Breast epithelium (tissue), 4 donors: ENCODE measurements at regions not wholly inside any gene's neighbourhood (a gene's known extent, or its start where the extent isn't known, plus 50 kb on each side); places are given as distances from the start of the nearest gene placed in this dataset.

Experiments used
- DNase-seq, 2 donors: peaks; one replicate each; pipeline ENCODE4 v3.0.0-alpha.2; 2019; ENCODE audit warnings: low spot score in 2 of 2
- H3K27ac ChIP-seq, 2 donors: fragments of 200-600 bp; sonication (generic) in 1 of 2; one replicate each; pipeline ENCODE4 v1.5.1; 2016 to 2019; ENCODE audit warnings: mild to moderate bottlenecking in 1 of 2
- H3K27me3 ChIP-seq, 2 donors: fragments of 200-600 bp; sonication (generic) in 1 of 2; one replicate each; pipeline versions ENCODE4 v1.5.1 to v1.6.0; 2017 to 2019; ENCODE audit warnings: control low read depth in 1 of 2, mild to moderate bottlenecking in 1 of 2
- H3K36me3 ChIP-seq: fragments of 200-600 bp; one replicate; pipeline ENCODE4 v1.5.1; 2019
- H3K4me1 ChIP-seq, 2 donors: fragments of 200-600 bp; sonication (generic); one replicate each; pipeline ENCODE4 v1.5.1; 2016 to 2019; ENCODE audit warnings: control low read depth in 1 of 2
- H3K4me3 ChIP-seq, 3 donors: fragments of 200-600 bp; sonication (generic); 1 replicate in 2 of 3; 2 replicates in 1 of 3; pipeline ENCODE4 v1.5.1; 2016 to 2019; ENCODE audit warnings: mild to moderate bottlenecking in 3 of 3, moderate library complexity in 2 of 3
- H3K9me3 ChIP-seq, 2 donors: fragments of 200-600 bp; sonication (generic) in 1 of 2; one replicate each; pipeline ENCODE4 v1.5.1; 2016 to 2019; ENCODE audit warnings: control low read depth in 1 of 2
- POLR2A ChIP-seq: fragments of 450-650 bp; IDR thresholded peaks from one replicate; pipeline ENCODE4 v1.6.1; 2016; ENCODE audit warnings: antibody characterized with exemption, mild to moderate bottlenecking, moderate library complexity
- POLR2AphosphoS5 ChIP-seq, 3 donors: sonication (generic); formaldehyde crosslinking; IDR thresholded peaks; one replicate each; pipeline ENCODE4 v1.6.1; 2017; ENCODE audit warnings: antibody characterized with exemption in 3 of 3
- intact Hi-C: fragments of 100-400 bp; cut with DNase I; formaldehyde crosslinking; loops from one replicate; pipeline ENCODE4 v1.15.1; 2023; ENCODE audit warnings: low total_unique reads
- TF ChIP-seq, protein P1 (sequence below), 3 donors: fragments of 450-650 bp; IDR thresholded peaks; one replicate each; pipeline ENCODE4 v1.5.1; 2016 to 2017; ENCODE audit warnings: antibody characterized with exemption in 3 of 3, mild to moderate bottlenecking in 3 of 3, moderate library complexity in 3 of 3

DNA sequence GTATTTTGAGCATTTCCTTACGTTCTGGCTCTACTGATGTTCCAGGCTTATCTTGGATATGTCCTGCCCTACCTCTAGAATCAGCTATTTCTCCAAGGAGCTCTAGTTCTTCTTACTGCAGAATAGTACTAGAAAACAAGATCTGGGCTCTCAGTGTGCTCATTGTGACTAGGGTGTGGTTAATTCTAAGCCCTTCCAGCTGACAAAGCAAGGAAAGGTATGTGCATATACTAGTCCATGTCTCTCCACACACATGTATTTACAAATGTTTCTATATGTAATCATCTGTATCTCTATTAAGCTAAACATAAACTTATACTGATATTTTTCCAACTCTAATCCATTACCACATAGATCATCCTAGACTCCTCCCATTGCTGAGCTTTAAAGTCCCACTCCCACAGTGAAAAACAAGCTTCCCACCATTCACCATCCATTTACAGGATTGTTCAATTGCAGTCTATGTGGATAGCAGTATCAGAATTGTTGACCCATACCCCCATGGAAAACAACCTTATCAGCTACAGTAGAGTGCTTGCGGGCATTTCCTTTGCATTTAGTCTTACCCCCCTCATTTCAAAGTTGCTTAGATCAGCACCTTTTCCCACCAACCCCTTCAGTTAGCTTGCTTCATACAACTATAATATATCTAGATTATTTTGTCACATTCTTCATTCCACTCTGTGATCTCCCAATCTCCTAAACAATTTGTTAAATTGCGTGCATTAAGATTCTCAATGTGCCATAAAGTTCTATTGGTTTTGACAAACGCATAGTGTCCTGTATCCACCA is 194.5 kb downstream of the SOX9 start:
- no peaks in the 10 kb centered on the region for H3K4me1 ChIP-seq
- H3K4me3 ChIP-seq, result no peak overlapping the region
- no peaks in the 10 kb centered on the region for H3K9me3 ChIP-seq
- TF ChIP-seq POLR2A (no peak), POLR2AphosphoS5 (IDR thresholded peaks at IDR 0.05) (no peak)
- TF ChIP-seq, protein P1, sequence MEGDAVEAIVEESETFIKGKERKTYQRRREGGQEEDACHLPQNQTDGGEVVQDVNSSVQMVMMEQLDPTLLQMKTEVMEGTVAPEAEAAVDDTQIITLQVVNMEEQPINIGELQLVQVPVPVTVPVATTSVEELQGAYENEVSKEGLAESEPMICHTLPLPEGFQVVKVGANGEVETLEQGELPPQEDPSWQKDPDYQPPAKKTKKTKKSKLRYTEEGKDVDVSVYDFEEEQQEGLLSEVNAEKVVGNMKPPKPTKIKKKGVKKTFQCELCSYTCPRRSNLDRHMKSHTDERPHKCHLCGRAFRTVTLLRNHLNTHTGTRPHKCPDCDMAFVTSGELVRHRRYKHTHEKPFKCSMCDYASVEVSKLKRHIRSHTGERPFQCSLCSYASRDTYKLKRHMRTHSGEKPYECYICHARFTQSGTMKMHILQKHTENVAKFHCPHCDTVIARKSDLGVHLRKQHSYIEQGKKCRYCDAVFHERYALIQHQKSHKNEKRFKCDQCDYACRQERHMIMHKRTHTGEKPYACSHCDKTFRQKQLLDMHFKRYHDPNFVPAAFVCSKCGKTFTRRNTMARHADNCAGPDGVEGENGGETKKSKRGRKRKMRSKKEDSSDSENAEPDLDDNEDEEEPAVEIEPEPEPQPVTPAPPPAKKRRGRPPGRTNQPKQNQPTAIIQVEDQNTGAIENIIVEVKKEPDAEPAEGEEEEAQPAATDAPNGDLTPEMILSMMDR (IDR thresholded peaks at IDR 0.05), result no peak
- H3K27me3 ChIP-seq, result no peaks in the 10 kb centered on the region
- H3K36me3 ChIP-seq, result no peaks in the 10 kb centered on the region
- no peak for DNase-seq
- intact Hi-C loops, result no loop called here
- H3K27ac ChIP-seq, result no peak overlapping the region

DNA sequence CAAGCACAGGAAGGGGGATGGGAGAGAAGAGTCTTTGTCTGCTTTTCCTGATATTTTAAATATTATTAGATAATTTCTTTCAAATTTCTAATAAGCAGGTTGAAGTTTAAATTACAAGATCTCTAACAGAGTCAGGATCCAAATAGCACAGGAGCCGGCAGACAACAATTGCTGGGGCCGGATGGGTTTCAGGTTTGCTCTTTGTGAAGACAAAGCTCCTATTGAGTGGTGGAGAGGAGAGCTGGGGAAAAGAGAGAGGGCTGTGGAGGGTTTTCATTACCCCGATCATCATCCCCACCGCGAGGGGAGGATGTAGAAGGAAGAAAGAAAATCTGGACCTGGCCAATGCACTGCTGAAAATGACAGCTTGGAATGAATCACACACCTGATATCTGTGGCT is 197.3 kb downstream of the SOX9 start:
- Histone ChIP-seq H3K27ac (no peak overlapping the region), H3K9me3 (no peaks in the 10 kb centered on the region), H3K27me3 (no peaks in the 10 kb centered on the region), H3K4me3 (no peak overlapping the region), H3K4me1 (no peaks in the 10 kb centered on the region), H3K36me3 (no peaks in the 10 kb centered on the region)
- intact Hi-C loops, result no loop called here
- TF ChIP-seq POLR2A (no peak), POLR2AphosphoS5 (IDR thresholded peaks at IDR 0.05) (no peak)
- DNase-seq, result no peak

DNA sequence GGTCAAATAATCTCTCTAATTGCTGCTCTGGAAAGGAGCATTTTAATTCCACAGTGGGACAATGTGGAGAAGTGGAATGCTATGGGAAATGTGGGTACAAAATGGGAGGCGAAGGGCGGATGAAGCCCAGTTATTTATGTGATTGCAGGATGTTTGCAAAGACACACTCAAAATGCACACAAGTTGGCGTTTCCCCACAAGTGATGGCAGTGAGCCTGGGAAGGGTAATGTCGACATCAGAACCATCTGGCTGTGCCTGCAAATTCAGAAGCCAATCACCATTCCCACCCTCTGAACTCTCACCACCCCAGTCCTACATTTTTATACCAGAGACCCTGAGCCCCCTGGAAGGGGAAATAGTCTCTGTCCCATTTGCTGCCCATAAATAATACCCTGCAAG is 201.1 kb downstream of the SOX9 start:
- H3K9me3 ChIP-seq, result no peaks in the 10 kb centered on the region
- intact Hi-C loops, result no loop called here
- H3K27ac ChIP-seq, result no peak overlapping the region
- no peaks in the 10 kb centered on the region for H3K4me1 ChIP-seq
- no peaks in the 10 kb centered on the region for H3K36me3 ChIP-seq
- no peak overlapping the region for H3K4me3 ChIP-seq
- TF ChIP-seq, protein P1 (IDR thresholded peaks at IDR 0.05), result no peak
- no peak for TF ChIP-seq POLR2A
- TF ChIP-seq POLR2AphosphoS5 (IDR thresholded peaks at IDR 0.05), result no peak
- H3K27me3 ChIP-seq, result no peaks in the 10 kb centered on the region
- no peak for DNase-seq

DNA sequence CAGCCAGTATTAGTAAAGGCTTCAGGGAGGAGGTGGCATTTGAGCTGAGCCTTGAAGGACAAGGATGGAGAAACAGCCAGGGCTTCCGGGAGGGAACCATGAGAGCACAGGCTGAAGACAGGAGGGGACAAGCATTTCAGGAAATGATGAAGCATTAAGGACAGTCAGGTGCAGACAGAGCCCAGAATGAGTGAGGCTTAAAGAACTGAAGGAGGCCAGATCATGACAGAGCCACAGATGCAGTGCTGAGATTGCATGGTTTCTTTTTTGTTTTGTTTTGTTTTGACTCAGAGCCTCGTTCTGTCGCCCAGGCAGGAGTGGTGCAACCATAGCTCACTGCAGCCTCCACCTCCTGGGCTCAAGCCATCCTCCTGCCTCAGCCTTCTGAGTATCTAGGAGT is 211.5 kb downstream of the SOX9 start:
- H3K27ac ChIP-seq, result no peak overlapping the region
- H3K4me1 ChIP-seq, result no peaks in the 10 kb centered on the region
- no peaks in the 10 kb centered on the region for H3K27me3 ChIP-seq
- DNase-seq, result no peak
- H3K36me3 ChIP-seq, result no peaks in the 10 kb centered on the region
- intact Hi-C loops, result no loop called here
- no peak for TF ChIP-seq POLR2AphosphoS5 (IDR thresholded peaks at IDR 0.05)
- TF ChIP-seq POLR2A, result no peak
- TF ChIP-seq, protein P1 (IDR thresholded peaks at IDR 0.05), result no peak
- H3K9me3 ChIP-seq, result no peaks in the 10 kb centered on the region
- H3K4me3 ChIP-seq, result no peak overlapping the region

DNA sequence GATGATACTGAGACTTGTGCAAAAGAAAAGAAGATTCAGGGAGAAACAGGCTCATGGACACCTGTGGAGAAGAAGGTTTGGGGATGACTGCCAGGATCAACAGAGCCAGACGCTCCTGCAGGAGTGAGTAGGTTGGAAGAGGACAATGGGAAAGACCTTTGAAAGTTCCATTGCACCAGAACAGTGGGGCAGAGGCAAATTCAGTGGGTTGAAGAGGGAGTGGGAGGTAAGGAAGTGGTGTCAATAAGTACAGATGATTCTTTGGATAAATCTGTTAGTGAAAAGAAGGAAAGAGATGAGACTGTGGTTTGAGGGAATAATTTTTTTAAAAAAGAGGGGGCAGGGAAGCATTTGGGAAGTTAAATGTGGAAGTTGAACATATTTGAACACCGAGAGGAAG is 212.8 kb downstream of the SOX9 start:
- H3K4me3 ChIP-seq, result no peak overlapping the region
- H3K27me3 ChIP-seq, result no peaks in the 10 kb centered on the region
- no peaks in the 10 kb centered on the region for H3K9me3 ChIP-seq
- intact Hi-C loops, result no loop called here
- TF ChIP-seq, protein P1 (IDR thresholded peaks at IDR 0.05), result no peak
- no peak for TF ChIP-seq POLR2AphosphoS5 (IDR thresholded peaks at IDR 0.05)
- no peak for TF ChIP-seq POLR2A
- H3K27ac ChIP-seq, result no peak overlapping the region
- H3K36me3 ChIP-seq, result no peaks in the 10 kb centered on the region
- DNase-seq, result no peak
- peaks cover 2 to 7% of the 10 kb centered on the region in 2 donors for H3K4me1 ChIP-seq
